Peyer's patch (tissue), 4 donors: ENCODE measurements at regions not wholly inside any gene's neighbourhood (a gene's known extent, or its start where the extent isn't known, plus 50 kb on each side); places are given as distances from the start of the nearest gene placed in this dataset.
A peak's percentile ranks its signal among the peaks of the same experiment; 100 is the strongest.

Experiments
- DNase-seq, 3 donors: peaks; one replicate each; pipeline ENCODE4 v3.0.0-alpha.2; 2017 to 2019
- H3K27ac ChIP-seq, 4 donors: fragments of 200-600 bp; sonication (generic); one replicate each; pipeline ENCODE4 v1.5.1; 2016 to 2019
- H3K27me3 ChIP-seq, 2 donors: fragments of 200-600 bp; sonication (generic); one replicate each; pipeline ENCODE4 v1.5.1; 2019
- H3K36me3 ChIP-seq, 3 donors: fragments of 200-600 bp; sonication (generic); one replicate each; pipeline ENCODE4 v1.5.1; 2016 to 2019
- H3K4me1 ChIP-seq, 4 donors: fragments of 200-600 bp; sonication (generic); one replicate each; pipeline ENCODE4 v1.5.1; 2016 to 2019
- H3K4me3 ChIP-seq, 4 donors: fragments of 200-600 bp; sonication (generic); 1 replicate in 3 of 4; 2 replicates in 1 of 4; pipeline ENCODE4 v1.5.1; 2016 to 2019; ENCODE audit warnings: mild to moderate bottlenecking in 1 of 4
- H3K9me3 ChIP-seq, 4 donors: fragments of 200-600 bp; sonication (generic); one replicate each; pipeline ENCODE4 v1.5.1; 2016 to 2019; ENCODE audit warnings: mild to moderate bottlenecking in 1 of 4
- CTCF ChIP-seq, 6 experiments: fragments of 450-650 bp in 4 of 6; fragments of 200-600 bp in 2 of 6; sonication (generic) in 1 of 6; IDR thresholded peaks; one replicate each; pipeline ENCODE4 v1.5.1; 2017 to 2019; ENCODE audit warnings: antibody characterized with exemption in 6 of 6, mild to moderate bottlenecking in 3 of 6, moderate library complexity in 1 of 6
- POLR2A ChIP-seq, 2 donors: fragments of 450-650 bp; IDR thresholded peaks; one replicate each; pipeline ENCODE4 v1.5.1; 2017; ENCODE audit warnings: antibody characterized with exemption in 2 of 2, mild to moderate bottlenecking in 2 of 2, moderate library complexity in 2 of 2

GRCh38 chr11:19639603-19640105 is 73.0 kb upstream of the NAV2 start:
- Histone ChIP-seq H3K4me1 (no peaks in the 10 kb centered on the region), H3K9me3 (peaks cover 0 to 3% (median 0%) of the 10 kb centered on the region in 4 donors), H3K27me3 (no peaks in the 10 kb centered on the region), H3K36me3 (no peaks in the 10 kb centered on the region), H3K4me3 (no peak overlapping the region), H3K27ac (no peak overlapping the region)
- TF ChIP-seq CTCF (IDR thresholded peaks at IDR 0.05) (no peak), POLR2A (IDR thresholded peaks at IDR 0.05) (no peak)
- no peak for DNase-seq

- no peaks in the 10 kb centered on the region for H3K36me3 ChIP-seq
- H3K27me3 ChIP-seq, result no peaks in the 10 kb centered on the region
- TF ChIP-seq CTCF (IDR thresholded peaks at IDR 0.05) (no peak), POLR2A (IDR thresholded peaks at IDR 0.05) (no peak)
- H3K9me3 ChIP-seq, result peaks cover 0 to 3% (median 0%) of the 10 kb centered on the region in 4 donors
- H3K4me3 ChIP-seq, result no peak overlapping the region
- no peaks in the 10 kb centered on the region for H3K4me1 ChIP-seq
- no peak overlapping the region for H3K27ac ChIP-seq
- no peak for DNase-seq
Measured at GRCh38 chr11:19635332-19635731, 77.3 kb upstream of the NAV2 start.

- H3K4me3 ChIP-seq, result no peak overlapping the region
- H3K36me3 ChIP-seq, result no peaks in the 10 kb centered on the region
- TF ChIP-seq CTCF (IDR thresholded peaks at IDR 0.05), result no peak
- no peak for TF ChIP-seq POLR2A (IDR thresholded peaks at IDR 0.05)
- no peaks in the 10 kb centered on the region for H3K27me3 ChIP-seq
- H3K27ac ChIP-seq, result peak overlapping the region in 1 of 4 donors; percentile 26
- peaks cover 0 to 3% (median 0%) of the 10 kb centered on the region in 4 donors for H3K9me3 ChIP-seq
- DNase-seq, result no peak
- H3K4me1 ChIP-seq, result no peaks in the 10 kb centered on the region
Measured at GRCh38 chr11:19633276-19633675, 79.4 kb upstream of the NAV2 start.

- Histone ChIP-seq H3K9me3 (peaks cover 0 to 3% (median 0%) of the 10 kb centered on the region in 4 donors), H3K27ac (no peak overlapping the region), H3K27me3 (no peaks in the 10 kb centered on the region), H3K4me3 (no peak overlapping the region), H3K36me3 (no peaks in the 10 kb centered on the region), H3K4me1 (no peaks in the 10 kb centered on the region)
- no peak for DNase-seq
- TF ChIP-seq CTCF (IDR thresholded peaks at IDR 0.05), result no peak
- no peak for TF ChIP-seq POLR2A (IDR thresholded peaks at IDR 0.05)
Measured at GRCh38 chr11:19632499-19632834, 80.2 kb upstream of the NAV2 start.

GRCh38 chr11:19631712-19632498 is 80.7 kb upstream of the NAV2 start:
- TF ChIP-seq POLR2A (IDR thresholded peaks at IDR 0.05), result no peak
- no peak for TF ChIP-seq CTCF (IDR thresholded peaks at IDR 0.05)
- no peak for DNase-seq
- no peak overlapping the region for H3K27ac ChIP-seq
- peaks cover 0 to 3% (median 0%) of the 10 kb centered on the region in 4 donors for H3K9me3 ChIP-seq
- no peak overlapping the region for H3K4me3 ChIP-seq
- H3K4me1 ChIP-seq, result no peaks in the 10 kb centered on the region
- no peaks in the 10 kb centered on the region for H3K36me3 ChIP-seq
- H3K27me3 ChIP-seq, result no peaks in the 10 kb centered on the region
